Transverse colon (tissue), 4 donors: ENCODE measurements at regions not wholly inside any gene's neighbourhood (a gene's known extent, or its start where the extent isn't known, plus 50 kb on each side); places are given as distances from the start of the nearest gene placed in this dataset.

Experiments
- DNase-seq: peaks from one replicate; pipeline ENCODE4 v3.0.0-alpha.2; 2019
- H3K27ac ChIP-seq, 4 donors: fragments of 200-600 bp; sonication (generic); 2 replicates each; pipeline ENCODE4 v1.5.1; 2016 to 2018; ENCODE audit warnings: inconsistent platforms in 4 of 4
- H3K27me3 ChIP-seq: fragments of 200-600 bp; sonication (generic); 2 replicates; pipeline ENCODE4 v1.5.1; 2017; ENCODE audit warnings: inconsistent platforms
- H3K36me3 ChIP-seq, 4 donors: fragments of 200-600 bp; sonication (generic); 2 replicates each; pipeline ENCODE4 v1.5.1; 2017 to 2019; ENCODE audit warnings: inconsistent platforms in 4 of 4
- H3K4me1 ChIP-seq, 4 donors: fragments of 200-600 bp; sonication (generic); 2 replicates each; pipeline ENCODE4 v1.5.1; 2017 to 2020; ENCODE audit warnings: inconsistent platforms in 4 of 4
- H3K4me3 ChIP-seq, 4 donors: fragments of 200-600 bp; sonication (generic); 1 replicate in 1 of 4; 2 replicates in 3 of 4; pipeline versions ENCODE4 v1.5.1 to v1.6.1; 2017 to 2019; ENCODE audit warnings: inconsistent platforms in 4 of 4
- H3K9me3 ChIP-seq, 2 donors: fragments of 200-600 bp; sonication (generic); 2 replicates each; pipeline ENCODE4 v1.5.1; 2017 to 2019; ENCODE audit warnings: inconsistent platforms in 2 of 2
- EP300 ChIP-seq: sonication (generic); formaldehyde crosslinking; IDR thresholded peaks from one replicate; pipeline ENCODE4 v1.6.1; 2017; ENCODE audit warnings: antibody characterized with exemption, low read depth
- POLR2A ChIP-seq: fragments of 450-650 bp; IDR thresholded peaks from one replicate; pipeline ENCODE4 v1.6.1; 2016; ENCODE audit warnings: antibody characterized with exemption, mild to moderate bottlenecking, moderate library complexity
- POLR2AphosphoS5 ChIP-seq, 3 donors: sonication (generic); formaldehyde crosslinking; IDR thresholded peaks; one replicate each; pipeline ENCODE4 v1.6.1; 2016; ENCODE audit warnings: antibody characterized with exemption in 3 of 3
- WGBS, 2 donors: methylation state at CpG; one replicate each; pipeline ENCODE4 v1.1.5; 2018; ENCODE audit warnings: low coverage in 1 of 2; 5-methylcytosine and 5-hydroxymethylcytosine counted together
- in situ Hi-C, 4 donors: fragments of 200-750 bp; cut with MboI; loops; one replicate each; pipeline versions ENCODE4 v1.15.0 to v1.15.1; 2017; ENCODE audit warnings: low sequenced_read_pairs in 3 of 4, low pct_ligation_motif_present in 1 of 4, low pct_unique_long_range_greater_than_20kb in 1 of 4
- intact Hi-C: fragments of 100-400 bp; cut with DNase I; formaldehyde crosslinking; loops from one replicate; pipeline ENCODE4 v1.15.1; 2023; ENCODE audit warnings: low total_unique reads
- TF ChIP-seq, protein P1 (sequence below), 5 experiments: fragments of 200-600 bp in 3 of 5; fragments of 450-650 bp in 2 of 5; sonication (generic) in 3 of 5; IDR thresholded peaks; 1 replicate in 2 of 5; 2 replicates in 3 of 5; pipeline ENCODE4 v1.5.1; 2016 to 2017; ENCODE audit warnings: antibody characterized with exemption in 5 of 5, inconsistent platforms in 3 of 5, mild to moderate bottlenecking in 2 of 5, moderate library complexity in 1 of 5

DNA sequence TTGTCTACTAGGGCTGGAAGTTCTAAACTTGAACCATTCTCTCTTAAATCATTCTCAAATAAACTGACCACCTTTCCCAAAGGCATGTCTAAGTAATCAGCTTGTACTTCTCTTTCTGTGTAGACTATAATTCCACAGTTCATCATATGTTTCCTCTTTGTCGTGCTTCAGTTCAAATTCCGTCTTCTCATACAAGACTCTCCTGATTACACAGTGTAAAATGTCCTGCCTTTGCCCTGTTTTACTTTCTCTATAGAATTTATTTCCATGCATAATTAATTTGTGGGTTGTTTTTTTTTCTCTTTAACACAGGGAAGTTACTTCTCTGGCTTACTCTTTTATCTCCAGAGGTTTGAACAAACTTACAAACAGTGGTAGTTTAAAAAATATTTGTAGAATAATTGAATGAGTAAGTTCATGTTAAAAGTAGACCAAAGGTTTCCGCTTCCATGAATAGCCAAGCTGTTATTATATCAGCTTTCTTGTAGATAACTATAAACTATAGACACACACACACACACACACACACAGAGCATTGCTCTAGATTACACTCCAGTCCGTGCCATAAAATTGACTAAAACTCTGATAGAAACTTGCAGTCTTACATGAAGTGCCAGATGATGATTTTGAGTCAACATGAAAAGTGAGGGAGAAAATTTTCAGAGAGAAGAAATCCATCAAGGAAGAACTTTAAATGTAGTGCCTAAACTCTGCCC is 119.0 kb downstream of the SUCNR1 start:
- in situ Hi-C loops (no loop called here), intact Hi-C loops (no loop called here)
- DNase-seq, result no peak
- TF ChIP-seq, protein P1, sequence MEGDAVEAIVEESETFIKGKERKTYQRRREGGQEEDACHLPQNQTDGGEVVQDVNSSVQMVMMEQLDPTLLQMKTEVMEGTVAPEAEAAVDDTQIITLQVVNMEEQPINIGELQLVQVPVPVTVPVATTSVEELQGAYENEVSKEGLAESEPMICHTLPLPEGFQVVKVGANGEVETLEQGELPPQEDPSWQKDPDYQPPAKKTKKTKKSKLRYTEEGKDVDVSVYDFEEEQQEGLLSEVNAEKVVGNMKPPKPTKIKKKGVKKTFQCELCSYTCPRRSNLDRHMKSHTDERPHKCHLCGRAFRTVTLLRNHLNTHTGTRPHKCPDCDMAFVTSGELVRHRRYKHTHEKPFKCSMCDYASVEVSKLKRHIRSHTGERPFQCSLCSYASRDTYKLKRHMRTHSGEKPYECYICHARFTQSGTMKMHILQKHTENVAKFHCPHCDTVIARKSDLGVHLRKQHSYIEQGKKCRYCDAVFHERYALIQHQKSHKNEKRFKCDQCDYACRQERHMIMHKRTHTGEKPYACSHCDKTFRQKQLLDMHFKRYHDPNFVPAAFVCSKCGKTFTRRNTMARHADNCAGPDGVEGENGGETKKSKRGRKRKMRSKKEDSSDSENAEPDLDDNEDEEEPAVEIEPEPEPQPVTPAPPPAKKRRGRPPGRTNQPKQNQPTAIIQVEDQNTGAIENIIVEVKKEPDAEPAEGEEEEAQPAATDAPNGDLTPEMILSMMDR (IDR thresholded peaks at IDR 0.05), result no peak
- TF ChIP-seq POLR2A, result no peak
- no peak for TF ChIP-seq EP300
- no peak for TF ChIP-seq POLR2AphosphoS5 (IDR thresholded peaks at IDR 0.05)
- Histone ChIP-seq H3K4me1 (peaks cover 0 to 55% (median 18%) of the 10 kb centered on the region in 4 donors), H3K4me3 (no peak overlapping the region), H3K27me3 (no peaks in the 10 kb centered on the region), H3K27ac (peak overlapping the region; percentile 35 to 62 (median 54)), H3K9me3 (no peaks in the 10 kb centered on the region), H3K36me3 (no peaks in the 10 kb centered on the region)
- 48 to 57% methylated on average over 3 to 4 of the region's 4 CpGs for WGBS, 2 donors

DNA sequence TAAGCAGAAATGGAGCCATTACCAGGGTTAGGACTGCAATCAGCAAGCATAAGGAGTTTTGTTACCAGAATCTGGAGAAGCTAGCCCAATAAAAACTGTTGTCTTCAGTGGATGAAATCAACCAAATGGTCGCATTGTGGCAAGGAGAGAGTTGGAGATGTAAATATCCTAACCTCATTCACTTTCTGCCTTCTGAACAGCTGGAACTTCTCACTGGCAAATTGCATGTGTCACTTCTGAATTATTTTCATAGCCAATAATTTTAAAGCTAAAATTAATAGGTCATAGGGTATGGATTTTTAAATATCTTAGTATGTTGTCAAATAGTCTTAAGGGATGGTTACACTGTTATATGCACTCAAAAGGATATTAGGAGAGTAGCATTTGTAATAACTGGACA is 121.6 kb downstream of the SUCNR1 start:
- TF ChIP-seq POLR2AphosphoS5 (IDR thresholded peaks at IDR 0.05), result no peak
- TF ChIP-seq POLR2A, result no peak
- no peak for TF ChIP-seq EP300
- intact Hi-C loops, result no loop called here
- 81 to 86% methylated on average over 1 of the region's 1 CpG for WGBS, 2 donors

DNA sequence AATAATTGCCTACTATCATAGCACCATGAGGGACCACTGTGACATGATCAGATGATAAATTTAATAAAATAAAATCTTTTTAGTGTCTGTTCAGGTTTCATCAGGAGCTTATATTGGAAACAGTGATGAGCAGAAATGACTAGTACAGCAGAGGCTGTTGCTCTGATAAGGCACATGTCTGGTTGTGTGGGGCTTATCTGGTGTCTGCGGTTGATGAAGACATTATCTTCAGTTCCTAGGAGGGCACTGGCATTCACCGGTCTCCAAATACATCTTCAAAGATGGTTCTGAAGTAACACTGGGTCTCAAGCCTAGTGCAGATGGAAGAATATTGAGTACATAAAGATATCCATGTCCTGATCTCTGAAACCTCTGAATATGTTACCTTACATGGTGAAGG is 125.3 kb downstream of the SUCNR1 start:
- TF ChIP-seq POLR2A, result no peak
- no peak for TF ChIP-seq EP300
- TF ChIP-seq POLR2AphosphoS5 (IDR thresholded peaks at IDR 0.05), result no peak
- TF ChIP-seq, protein P1 (IDR thresholded peaks at IDR 0.05), result no peak
- H3K27me3 ChIP-seq, result no peaks in the 10 kb centered on the region
- H3K27ac ChIP-seq, result no peak overlapping the region
- H3K9me3 ChIP-seq, result no peaks in the 10 kb centered on the region
- WGBS, 2 donors, result 98 to 100% methylated on average over 1 to 2 of the region's 2 CpGs
- peaks cover 0 to 4% (median 0%) of the 10 kb centered on the region in 4 donors for H3K4me1 ChIP-seq
- no peak overlapping the region for H3K4me3 ChIP-seq
- intact Hi-C loops, result no loop called here
- no peak for DNase-seq
- in situ Hi-C loops, result no loop called here
- no peaks in the 10 kb centered on the region for H3K36me3 ChIP-seq

More for the DNA sequence above, 121.6 kb downstream of the SUCNR1 start:
- no peaks in the 10 kb centered on the region for H3K36me3 ChIP-seq
- no peak overlapping the region for H3K4me3 ChIP-seq
- peaks cover 0 to 37% (median 15%) of the 10 kb centered on the region in 4 donors for H3K4me1 ChIP-seq
- in situ Hi-C loops, result no loop called here
- no peak overlapping the region for H3K27ac ChIP-seq
- H3K9me3 ChIP-seq, result no peaks in the 10 kb centered on the region
- DNase-seq, result no peak
- H3K27me3 ChIP-seq, result no peaks in the 10 kb centered on the region

DNA sequence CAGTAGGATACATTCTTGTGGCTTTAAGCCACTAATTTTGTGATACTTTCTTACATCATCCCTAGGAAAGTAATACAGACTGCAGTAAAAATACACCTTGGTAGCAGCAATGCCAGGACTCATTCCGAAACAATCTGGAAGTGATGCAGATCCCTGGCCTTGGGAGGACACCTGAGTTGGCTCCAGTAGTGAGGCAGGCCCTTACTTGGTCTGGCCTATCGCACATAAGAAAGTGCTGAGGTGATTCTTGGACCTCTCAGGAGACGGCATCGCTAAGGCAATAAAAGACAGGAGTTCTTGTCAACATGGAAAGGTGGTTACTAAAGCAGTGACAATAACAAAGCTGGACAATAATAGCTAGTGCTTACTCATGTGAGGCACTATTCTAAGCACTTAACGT is 126.5 kb downstream of the SUCNR1 start:
- H3K4me1 ChIP-seq, result peaks cover 0 to 4% (median 0%) of the 10 kb centered on the region in 4 donors
- H3K27me3 ChIP-seq, result no peaks in the 10 kb centered on the region
- H3K36me3 ChIP-seq, result no peaks in the 10 kb centered on the region
- in situ Hi-C loops (no loop called here), intact Hi-C loops (no loop called here)
- H3K4me3 ChIP-seq, result no peak overlapping the region
- DNase-seq, result no peak
- H3K9me3 ChIP-seq, result no peaks in the 10 kb centered on the region
- 31 to 72% methylated on average over 3 to 5 of the region's 5 CpGs for WGBS, 2 donors
- TF ChIP-seq POLR2AphosphoS5 (IDR thresholded peaks at IDR 0.05) (no peak), POLR2A (no peak), EP300 (no peak)
- TF ChIP-seq, protein P1 (IDR thresholded peaks at IDR 0.05), result no peak
- no peak overlapping the region for H3K27ac ChIP-seq
